Uterus (tissue), 3 donors: ENCODE measurements at regions not wholly inside any gene's neighbourhood (a gene's known extent, or its start where the extent isn't known, plus 50 kb on each side); places are given as distances from the start of the nearest gene placed in this dataset.

Source experiments
- DNase-seq, 2 donors: peaks; one replicate each; pipeline ENCODE4 v3.0.0-alpha.2; 2019 to 2020
- H3K27ac ChIP-seq, 2 donors: fragments of 200-600 bp; sonication (generic); 1 replicate in 1 of 2; 2 replicates in 1 of 2; pipeline ENCODE4 v1.5.1; 2016 to 2018
- H3K27me3 ChIP-seq, 2 donors: fragments of 200-600 bp; sonication (generic); one replicate each; pipeline ENCODE4 v1.5.1; 2018 to 2019; ENCODE audit warnings: control low read depth in 1 of 2
- H3K36me3 ChIP-seq, 2 donors: fragments of 200-600 bp; sonication (generic); one replicate each; pipeline ENCODE4 v1.5.1; 2019; ENCODE audit warnings: control low read depth in 1 of 2
- H3K4me1 ChIP-seq, 2 donors: fragments of 200-600 bp; sonication (generic); one replicate each; pipeline ENCODE4 v1.5.1; 2018 to 2019; ENCODE audit warnings: control low read depth in 1 of 2
- H3K4me3 ChIP-seq, 2 donors: fragments of 200-600 bp; sonication (generic); 1 replicate in 1 of 2; 2 replicates in 1 of 2; pipeline ENCODE4 v1.5.1; 2018 to 2019; ENCODE audit warnings: mild to moderate bottlenecking in 1 of 2
- H3K9me3 ChIP-seq, 2 donors: fragments of 200-600 bp; sonication (generic); one replicate each; pipeline ENCODE4 v1.5.1; 2019; ENCODE audit warnings: control low read depth in 1 of 2
- CTCF ChIP-seq, 4 experiments: fragments of 200-600 bp in 2 of 4; fragments of 450-650 bp in 2 of 4; sonication (generic) in 2 of 4; IDR thresholded peaks; one replicate each; pipeline ENCODE4 v1.5.1; 2016 to 2019; ENCODE audit warnings: antibody characterized with exemption in 4 of 4, mild to moderate bottlenecking in 2 of 4, moderate library complexity in 1 of 4
- POLR2A ChIP-seq, 2 donors: fragments of 450-650 bp; IDR thresholded peaks; one replicate each; pipeline ENCODE4 v1.6.1; 2016; ENCODE audit warnings: antibody characterized with exemption in 2 of 2, mild to moderate bottlenecking in 1 of 2, moderate library complexity in 1 of 2
- intact Hi-C: fragments of 100-400 bp; cut with DNase I; formaldehyde crosslinking; loops from one replicate; pipeline ENCODE4 v1.15.1; 2023; ENCODE audit warnings: low total_unique reads
- donor health status: DM: yes; HTN: yes; CAD: no.

GRCh38 chr4:125702406-125702805, 387.7 kb downstream of the FAT4 start:
- no peak for DNase-seq
- H3K27me3 ChIP-seq, result peaks cover 0 to 3% of the 10 kb centered on the region in 2 donors
- H3K4me3 ChIP-seq, result no peak overlapping the region
- no peaks in the 10 kb centered on the region for H3K9me3 ChIP-seq
- no peaks in the 10 kb centered on the region for H3K4me1 ChIP-seq
- TF ChIP-seq POLR2A (IDR thresholded peaks at IDR 0.05) (no peak), CTCF (IDR thresholded peaks at IDR 0.05) (no peak)
- intact Hi-C loops, result no loop called here
- no peak overlapping the region for H3K27ac ChIP-seq
- no peaks in the 10 kb centered on the region for H3K36me3 ChIP-seq

- H3K27me3 ChIP-seq, result peaks cover 0 to 3% of the 10 kb centered on the region in 2 donors
- H3K27ac ChIP-seq, result no peak overlapping the region
- H3K4me1 ChIP-seq, result no peaks in the 10 kb centered on the region
- intact Hi-C loops, result no loop called here
- TF ChIP-seq POLR2A (IDR thresholded peaks at IDR 0.05) (no peak), CTCF (IDR thresholded peaks at IDR 0.05) (no peak)
- H3K36me3 ChIP-seq, result no peaks in the 10 kb centered on the region
- H3K9me3 ChIP-seq, result no peaks in the 10 kb centered on the region
- H3K4me3 ChIP-seq, result no peak overlapping the region
- DNase-seq, result no peak
Observed at GRCh38 chr4:125703443-125703842, 388.7 kb downstream of the FAT4 start.

DNA sequence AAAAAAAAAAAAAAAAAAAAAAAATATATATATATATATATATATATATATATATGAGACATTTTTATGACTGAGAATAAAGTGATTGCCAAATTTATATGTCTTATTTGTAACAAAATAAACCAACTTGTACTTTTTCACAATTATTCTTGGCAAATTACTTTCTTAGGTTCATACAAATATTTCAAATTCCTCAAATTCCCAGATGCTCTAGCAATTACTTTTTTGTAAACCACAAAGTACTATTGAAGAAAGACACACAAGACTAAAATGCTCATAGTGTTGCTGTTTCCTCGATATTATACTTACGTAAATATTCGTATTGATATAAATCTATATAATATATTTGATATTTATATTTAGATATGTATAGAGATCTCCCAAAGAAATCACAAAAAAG, 390.0 kb downstream of the FAT4 start:
- intact Hi-C loops, result no loop called here
- Histone ChIP-seq H3K27me3 (peaks cover 0 to 3% of the 10 kb centered on the region in 2 donors), H3K4me3 (no peak overlapping the region), H3K4me1 (no peaks in the 10 kb centered on the region), H3K27ac (no peak overlapping the region), H3K36me3 (no peaks in the 10 kb centered on the region), H3K9me3 (no peaks in the 10 kb centered on the region)
- DNase-seq, result no peak
- TF ChIP-seq POLR2A (IDR thresholded peaks at IDR 0.05), result no peak
- no peak for TF ChIP-seq CTCF (IDR thresholded peaks at IDR 0.05)

DNA sequence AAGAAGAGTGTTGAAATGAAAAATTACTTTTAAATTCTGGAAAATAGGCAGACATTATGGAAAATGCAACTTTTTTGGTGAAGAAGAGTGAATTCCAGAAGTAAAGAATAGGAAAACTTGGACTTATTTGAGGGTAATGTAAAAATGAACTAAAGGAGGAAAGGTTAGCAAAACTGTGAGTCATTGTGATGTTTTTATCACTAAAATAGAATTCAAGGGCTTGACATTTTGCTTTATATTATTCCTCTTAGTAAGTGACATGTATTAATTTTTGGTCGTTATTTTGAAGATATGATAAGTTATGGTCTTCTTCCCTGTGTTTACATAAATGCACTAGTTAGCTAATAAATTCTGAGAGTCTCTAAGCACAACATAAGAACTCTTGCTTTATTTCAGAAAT, 390.9 kb downstream of the FAT4 start:
- intact Hi-C loops, result no loop called here
- H3K27me3 ChIP-seq, result peaks cover 0 to 3% of the 10 kb centered on the region in 2 donors
- H3K9me3 ChIP-seq, result no peaks in the 10 kb centered on the region
- TF ChIP-seq CTCF (IDR thresholded peaks at IDR 0.05), result no peak
- TF ChIP-seq POLR2A (IDR thresholded peaks at IDR 0.05), result no peak
- H3K27ac ChIP-seq, result no peak overlapping the region
- no peaks in the 10 kb centered on the region for H3K4me1 ChIP-seq
- DNase-seq, result no peak
- H3K36me3 ChIP-seq, result no peaks in the 10 kb centered on the region
- no peak overlapping the region for H3K4me3 ChIP-seq

DNA sequence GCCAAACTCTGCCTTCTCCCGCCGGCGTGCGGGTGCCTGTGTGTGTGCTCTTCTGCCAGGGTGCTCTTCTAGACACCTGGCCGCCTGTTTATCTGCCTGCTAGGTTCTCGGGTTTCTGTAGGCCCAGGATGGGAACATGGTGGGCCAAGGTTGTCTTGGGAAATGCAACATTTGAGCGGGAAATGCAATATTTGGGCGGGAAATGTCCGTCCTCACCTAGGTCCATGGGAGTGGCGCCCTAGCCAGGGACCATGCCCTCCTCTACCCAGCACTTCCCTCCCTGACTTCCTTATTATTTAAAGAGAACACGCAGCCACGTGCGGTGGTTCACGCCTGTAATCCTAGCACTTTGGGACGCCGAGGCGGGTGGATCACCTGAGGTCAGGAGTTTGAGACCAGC, 392.6 kb downstream of the FAT4 start:
- Histone ChIP-seq H3K4me1 (no peaks in the 10 kb centered on the region), H3K36me3 (no peaks in the 10 kb centered on the region), H3K4me3 (no peak overlapping the region), H3K9me3 (no peaks in the 10 kb centered on the region), H3K27me3 (peaks cover 0 to 3% of the 10 kb centered on the region in 2 donors), H3K27ac (no peak overlapping the region)
- no peak for DNase-seq
- intact Hi-C loops, result no loop called here
- TF ChIP-seq POLR2A (IDR thresholded peaks at IDR 0.05), result no peak
- TF ChIP-seq CTCF (IDR thresholded peaks at IDR 0.05), result no peak
